ENCODE measurements at regions not wholly inside any gene's neighbourhood (a gene's known extent, or its start where the extent isn't known, plus 50 kb on each side); places are given as distances from the start of the nearest gene placed in this dataset.

DNA sequence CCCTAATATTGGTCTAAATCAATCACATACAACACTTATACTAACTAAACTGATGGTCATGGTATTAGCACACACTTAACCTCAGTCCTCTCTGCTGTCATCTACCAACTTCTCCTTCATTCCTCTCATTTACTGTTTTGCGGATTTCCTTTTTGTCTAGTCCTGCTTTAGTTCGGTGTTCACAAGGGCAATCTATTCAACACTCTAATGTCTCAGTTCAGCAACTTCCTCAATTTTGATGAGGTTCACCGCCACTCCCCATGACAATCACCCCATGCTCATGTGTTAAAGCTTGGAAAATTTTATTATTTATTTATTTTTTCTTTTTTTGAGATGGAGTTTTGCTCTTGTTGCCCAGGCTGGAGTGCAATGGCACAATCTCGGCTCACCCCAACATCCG is 301.1 kb downstream of the PTPRC start:
- no peak overlapping the region for H3K4me2 ChIP-seq (ENCODE audit: low read depth, low read length)
- H3K4me1 ChIP-seq (ENCODE audit: insufficient read depth, low read length), result peaks cover 12% of the 10 kb centered on the region
- H3K27me3 ChIP-seq (ENCODE audit: control insufficient read depth in 1 of 2, insufficient read depth in 2 of 2, low read length in 2 of 2), result no peaks in the 10 kb centered on the region
- CTCF ChIA-PET (ENCODE audit: low intra/inter-chr PET ratio, low total read pairs), result no interaction called here
- ATAC-seq (no peak), FAIRE-seq (no peak), DNase-seq (ENCODE audit: low spot score) (no peak)
- 81% methylated on average over 5 of the region's 5 CpGs for WGBS (ENCODE audit: low lambda C conversion rate)
- H3K9ac ChIP-seq (ENCODE audit: insufficient read depth, low read depth, low read length), result no peak overlapping the region
- H3K4me3 ChIP-seq (replicated peaks in 1 of 3; ENCODE audit: insufficient read depth in 1 of 3, low read depth in 2 of 3, low read length in 3 of 3), result no peak overlapping the region
- no peak overlapping the region for H3K27ac ChIP-seq (ENCODE audit: extremely low read length, insufficient read depth, low read length)
- in situ Hi-C loops (cut with HindIII; ENCODE audit: extremely low pct_ligation_motif_present, low pct_unique_long_range_greater_than_20kb), result no loop called here
- no peak overlapping the region for H2AFZ ChIP-seq (ENCODE audit: low read length)
- H4K20me1 ChIP-seq (ENCODE audit: insufficient read depth, low read length), result no peaks in the 10 kb centered on the region
- H3K36me3 ChIP-seq (replicated peaks in 1 of 2; ENCODE audit: control insufficient read depth in 1 of 2, insufficient read depth in 2 of 2, low read length in 2 of 2), result no peaks in the 10 kb centered on the region
- H3K79me2 ChIP-seq (ENCODE audit: insufficient read depth, low read length), result no peaks in the 10 kb centered on the region
- no peak for TF ChIP-seq CENPX (CRISPR knock-in tag; IDR thresholded peaks at IDR 0.05)
- TF ChIP-seq SAP130 (CRISPR knock-in tag; IDR thresholded peaks at IDR 0.05; ENCODE audit: low read depth), result no peak
- TF ChIP-seq TEAD3 (CRISPR knock-in tag; optimal IDR thresholded peaks at IDR 0.05; ENCODE audit: borderline replicate concordance), result no peak
- no peak for TF ChIP-seq ZNF12 (CRISPR knock-in tag; IDR thresholded peaks at IDR 0.05)
- TF ChIP-seq, protein P1, sequence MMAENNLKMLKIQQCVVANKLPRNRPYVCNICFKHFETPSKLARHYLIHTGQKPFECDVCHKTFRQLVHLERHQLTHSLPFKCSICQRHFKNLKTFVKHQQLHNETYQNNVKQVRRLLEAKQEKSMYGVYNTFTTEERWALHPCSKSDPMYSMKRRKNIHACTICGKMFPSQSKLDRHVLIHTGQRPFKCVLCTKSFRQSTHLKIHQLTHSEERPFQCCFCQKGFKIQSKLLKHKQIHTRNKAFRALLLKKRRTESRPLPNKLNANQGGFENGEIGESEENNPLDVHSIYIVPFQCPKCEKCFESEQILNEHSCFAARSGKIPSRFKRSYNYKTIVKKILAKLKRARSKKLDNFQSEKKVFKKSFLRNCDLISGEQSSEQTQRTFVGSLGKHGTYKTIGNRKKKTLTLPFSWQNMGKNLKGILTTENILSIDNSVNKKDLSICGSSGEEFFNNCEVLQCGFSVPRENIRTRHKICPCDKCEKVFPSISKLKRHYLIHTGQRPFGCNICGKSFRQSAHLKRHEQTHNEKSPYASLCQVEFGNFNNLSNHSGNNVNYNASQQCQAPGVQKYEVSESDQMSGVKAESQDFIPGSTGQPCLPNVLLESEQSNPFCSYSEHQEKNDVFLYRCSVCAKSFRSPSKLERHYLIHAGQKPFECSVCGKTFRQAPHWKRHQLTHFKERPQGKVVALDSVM (CRISPR knock-in tag; IDR thresholded peaks at IDR 0.05), result no peak
- TF ChIP-seq SNAI1 (CRISPR knock-in tag; IDR thresholded peaks at IDR 0.05; ENCODE audit: borderline replicate concordance), result no peak
- no peak for TF ChIP-seq NRL (CRISPR knock-in tag; IDR thresholded peaks at IDR 0.05; ENCODE audit: borderline replicate concordance)
- no peak for TF ChIP-seq KLF11 (CRISPR knock-in tag; IDR thresholded peaks at IDR 0.05)
- TF ChIP-seq HOXA7 (CRISPR knock-in tag; IDR thresholded peaks at IDR 0.05), result no peak
- no peak for TF ChIP-seq ZNF883 (CRISPR knock-in tag; IDR thresholded peaks at IDR 0.05; ENCODE audit: not compliant biosample characterization)
- TF ChIP-seq ZNF556 (CRISPR knock-in tag; IDR thresholded peaks at IDR 0.05; ENCODE audit: borderline replicate concordance), result no peak
- no peak for TF ChIP-seq NFIC (IDR thresholded peaks at IDR 0.05; ENCODE audit: low read length)
- no peak for TF ChIP-seq PHF20 (CRISPR knock-in tag; IDR thresholded peaks at IDR 0.05)
- TF ChIP-seq ZNF672 (CRISPR knock-in tag; IDR thresholded peaks at IDR 0.05), result no peak
- no peak for TF ChIP-seq ZFX (CRISPR knock-in tag; IDR thresholded peaks at IDR 0.05; ENCODE audit: low read depth)
- no peak for TF ChIP-seq MIXL1 (CRISPR knock-in tag; IDR thresholded peaks at IDR 0.05)
- no peak for TF ChIP-seq ESRRA (CRISPR knock-in tag; IDR thresholded peaks at IDR 0.05; ENCODE audit: low read depth)
- no peak for TF ChIP-seq SMAD3 (CRISPR knock-in tag; IDR thresholded peaks at IDR 0.05)
- TF ChIP-seq, protein P2, sequence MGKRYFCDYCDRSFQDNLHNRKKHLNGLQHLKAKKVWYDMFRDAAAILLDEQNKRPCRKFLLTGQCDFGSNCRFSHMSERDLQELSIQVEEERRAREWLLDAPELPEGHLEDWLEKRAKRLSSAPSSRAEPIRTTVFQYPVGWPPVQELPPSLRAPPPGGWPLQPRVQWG (CRISPR knock-in tag; IDR thresholded peaks at IDR 0.05; ENCODE audit: borderline replicate concordance, low read depth), result no peak
- no peak for TF ChIP-seq ZNF768 (CRISPR knock-in tag; IDR thresholded peaks at IDR 0.05)
- POLR2A ChIA-PET, result no interaction called here
- no TSS peak for BruUV-seq (replicated peaks)
- intact Hi-C loops (cut with micrococcal nuclease; ENCODE audit: unreplicated experiment), result no loop called here
- no peaks in the 10 kb centered on the region for H3K9me3 ChIP-seq (ENCODE audit: low read length)
